ENCODE measurements at regions not wholly inside any gene's neighbourhood (a gene's known extent, or its start where the extent isn't known, plus 50 kb on each side); places are given as distances from the start of the nearest gene placed in this dataset.

DNA sequence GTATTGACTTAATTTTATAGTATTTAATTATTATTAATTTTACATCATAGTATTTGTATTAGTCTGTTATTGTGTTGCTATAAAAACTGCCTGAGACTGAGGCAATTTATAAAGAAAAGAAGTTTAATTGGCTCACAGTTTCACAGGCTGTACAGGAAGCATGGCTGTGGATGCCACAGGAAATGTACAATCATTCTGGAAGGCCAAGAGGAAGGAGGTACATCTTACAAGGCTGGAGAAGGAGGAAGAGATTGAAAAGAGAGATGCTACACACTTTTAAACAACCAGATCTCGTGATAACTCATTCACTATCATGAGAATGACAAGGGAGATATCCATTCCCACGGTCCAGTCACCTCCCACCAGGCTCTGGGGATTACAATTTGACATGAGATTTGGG, 2019.4 kb upstream of the PIK3C3 start:
- DNase-seq (ENCODE audit: low spot score), result no peak

- no peak for DNase-seq (ENCODE audit: low spot score)
These were observed 2036.2 kb upstream of the PIK3C3 start for GRCh38 chr18:39918847-39919246.

- no peak for DNase-seq (ENCODE audit: low spot score)
These were observed 2041.2 kb upstream of the PIK3C3 start for GRCh38 chr18:39913672-39914366.

DNA sequence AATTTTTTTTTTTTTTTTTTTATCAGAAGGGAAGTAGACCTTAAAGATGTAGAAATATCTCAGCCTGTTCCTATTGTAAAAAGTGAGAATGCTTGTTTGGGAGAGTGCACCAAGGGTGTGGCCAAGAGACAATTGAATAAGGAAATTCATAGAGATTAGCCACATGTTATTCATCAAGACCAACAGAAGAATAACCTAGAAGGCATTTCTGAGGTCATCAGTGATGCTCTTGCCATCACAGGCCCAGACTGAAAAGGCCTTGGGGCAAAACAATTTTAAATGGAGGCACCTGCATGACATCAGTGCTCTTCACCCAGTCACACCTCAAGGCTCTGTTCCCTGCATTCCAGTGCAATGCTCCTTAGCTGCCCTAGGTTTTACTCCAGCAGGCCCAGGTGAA, 2043.3 kb upstream of the PIK3C3 start:
- no peak for DNase-seq (ENCODE audit: low spot score)

DNA sequence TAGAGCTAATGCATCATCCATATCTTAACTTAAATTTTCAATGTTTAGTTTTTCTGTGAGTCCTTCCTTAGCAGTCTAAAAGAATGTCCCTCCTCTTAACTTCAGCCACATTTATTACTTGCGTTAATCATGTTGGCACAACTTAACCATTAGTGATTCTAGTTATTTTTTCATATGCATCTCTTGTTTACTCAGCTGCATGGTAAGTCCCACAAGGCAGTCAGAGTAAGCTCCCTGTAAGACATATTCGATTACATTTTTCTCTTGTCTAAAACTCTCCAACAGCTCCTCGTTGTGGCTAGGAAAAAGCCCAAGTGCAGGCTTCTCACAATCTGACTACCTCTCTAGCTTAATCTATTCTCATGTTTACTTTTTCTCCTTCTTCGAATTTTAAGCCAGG, 2045.3 kb upstream of the PIK3C3 start:
- no peak for DNase-seq (ENCODE audit: low spot score)

- no peak for DNase-seq (ENCODE audit: low spot score)
These were observed 2068.9 kb upstream of the PIK3C3 start for GRCh38 chr18:39886136-39886535.

- no peak for DNase-seq (ENCODE audit: low spot score)
These were observed 2082.4 kb upstream of the PIK3C3 start for GRCh38 chr18:39872651-39873050.

GRCh38 chr18:39871961-39872360, 2083.1 kb upstream of the PIK3C3 start:
- DNase-seq (ENCODE audit: low spot score), result no peak

DNA sequence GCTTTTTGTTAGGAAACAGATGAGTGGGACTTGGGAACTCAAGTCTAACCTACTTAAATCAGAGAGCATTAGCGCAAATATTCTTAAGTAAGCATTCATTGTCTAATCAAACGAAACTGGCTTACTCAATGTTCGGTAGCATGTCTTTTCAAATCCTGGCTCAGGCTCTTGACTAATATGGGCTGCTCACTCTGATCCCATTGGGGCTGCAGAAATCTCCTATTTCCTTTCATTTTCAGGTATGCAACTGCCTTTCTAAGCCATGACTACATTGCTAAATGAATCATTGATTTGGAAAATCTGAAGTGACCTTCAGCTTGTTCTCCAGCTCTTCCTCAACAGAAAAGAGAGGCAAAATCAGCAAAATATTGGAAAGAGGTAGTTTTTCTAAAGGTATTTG, 2084.4 kb upstream of the PIK3C3 start:
- no peak for DNase-seq (ENCODE audit: low spot score)

DNA sequence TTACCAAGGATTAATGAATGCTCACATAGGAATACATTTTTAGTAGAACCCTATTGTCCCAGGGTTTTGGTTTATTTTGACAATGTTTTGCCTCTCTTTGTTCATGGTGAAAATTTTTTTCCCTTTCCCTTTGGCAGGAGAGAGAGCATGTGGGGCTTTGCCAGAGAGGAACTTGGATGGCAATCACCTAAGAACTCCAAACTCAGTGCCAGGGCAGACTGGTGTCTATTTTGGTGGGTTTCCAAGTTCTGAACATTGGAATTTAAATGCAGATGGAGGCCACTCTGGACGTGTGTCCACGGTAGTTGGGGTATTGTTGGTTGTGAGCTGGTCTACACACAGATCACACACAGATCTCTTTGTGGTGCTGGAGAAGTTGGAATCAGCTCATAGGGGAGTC, 2091.1 kb upstream of the PIK3C3 start:
- DNase-seq (ENCODE audit: low spot score), result no peak

DNA sequence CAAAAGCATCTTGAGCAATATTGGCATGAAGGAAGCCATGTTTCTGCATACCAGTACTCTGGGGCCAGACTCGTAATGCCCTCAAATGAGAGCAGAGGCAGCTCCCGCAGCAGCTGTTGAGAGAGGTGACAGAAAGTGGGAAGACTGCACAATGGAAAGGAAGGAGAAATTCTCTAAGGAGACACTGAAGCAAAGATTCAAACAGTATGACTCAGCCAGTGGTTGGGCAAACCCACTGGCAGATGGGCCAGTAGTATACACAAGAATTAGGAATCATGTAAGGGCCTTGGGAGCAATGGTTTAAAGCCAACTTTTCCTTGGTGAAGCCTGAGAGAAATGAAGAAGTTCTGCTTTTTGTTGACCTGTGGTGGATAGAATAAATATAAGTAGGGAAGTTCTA, 2092.7 kb upstream of the PIK3C3 start:
- DNase-seq (ENCODE audit: low spot score), result no peak

- no peak for DNase-seq (ENCODE audit: low spot score)
These were observed 2100.7 kb upstream of the PIK3C3 start for GRCh38 chr18:39854291-39854690.

- no peak for DNase-seq (ENCODE audit: low spot score)
These were observed 2108.8 kb upstream of the PIK3C3 start for GRCh38 chr18:39846265-39846664.

- no peak for DNase-seq (ENCODE audit: low spot score)
These were observed 2109.4 kb upstream of the PIK3C3 start for GRCh38 chr18:39845631-39846030.

DNA sequence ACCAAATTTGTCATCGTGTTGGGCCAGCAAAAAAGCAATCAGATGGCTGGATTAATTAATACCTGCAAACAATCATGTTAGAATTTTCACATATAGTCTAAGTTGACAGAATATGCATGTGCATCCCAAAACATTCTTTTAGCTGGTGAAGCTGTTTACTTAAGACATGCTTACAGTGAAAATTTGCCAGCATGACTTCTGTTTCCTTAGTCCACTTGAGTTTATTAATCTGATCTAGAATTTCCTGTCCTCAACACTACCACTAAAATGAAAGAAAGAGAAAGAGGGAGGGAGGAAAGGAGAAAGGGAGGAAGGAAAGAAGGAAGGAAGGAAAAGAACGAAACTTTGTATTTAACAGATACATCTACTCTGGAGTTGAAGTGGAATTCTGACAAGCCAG, 2109.9 kb upstream of the PIK3C3 start:
- no peak for DNase-seq (ENCODE audit: low spot score)

DNA sequence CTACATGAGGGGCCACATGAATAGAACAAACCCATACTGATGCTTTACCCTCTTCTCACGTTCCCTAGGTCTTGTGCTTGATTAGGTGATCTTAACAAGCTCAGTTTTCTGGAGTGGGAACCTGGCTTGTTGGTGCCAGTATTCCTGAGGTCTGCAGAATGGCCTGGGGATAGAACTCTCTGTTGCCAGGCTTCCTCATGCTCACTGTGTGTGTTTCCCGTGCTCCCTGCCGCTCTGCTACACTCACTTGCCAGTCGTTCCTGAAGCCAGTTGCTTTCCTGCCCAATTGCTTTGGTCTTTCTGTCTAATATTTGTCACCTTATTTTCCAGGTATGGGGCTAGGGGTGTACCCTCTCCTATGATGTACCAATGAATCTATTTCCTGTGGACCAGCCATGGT, 2111.5 kb upstream of the PIK3C3 start:
- no peak for DNase-seq (ENCODE audit: low spot score)

- no peak for DNase-seq (ENCODE audit: low spot score)
These were observed 2112.6 kb upstream of the PIK3C3 start for GRCh38 chr18:39842366-39842914.

DNA sequence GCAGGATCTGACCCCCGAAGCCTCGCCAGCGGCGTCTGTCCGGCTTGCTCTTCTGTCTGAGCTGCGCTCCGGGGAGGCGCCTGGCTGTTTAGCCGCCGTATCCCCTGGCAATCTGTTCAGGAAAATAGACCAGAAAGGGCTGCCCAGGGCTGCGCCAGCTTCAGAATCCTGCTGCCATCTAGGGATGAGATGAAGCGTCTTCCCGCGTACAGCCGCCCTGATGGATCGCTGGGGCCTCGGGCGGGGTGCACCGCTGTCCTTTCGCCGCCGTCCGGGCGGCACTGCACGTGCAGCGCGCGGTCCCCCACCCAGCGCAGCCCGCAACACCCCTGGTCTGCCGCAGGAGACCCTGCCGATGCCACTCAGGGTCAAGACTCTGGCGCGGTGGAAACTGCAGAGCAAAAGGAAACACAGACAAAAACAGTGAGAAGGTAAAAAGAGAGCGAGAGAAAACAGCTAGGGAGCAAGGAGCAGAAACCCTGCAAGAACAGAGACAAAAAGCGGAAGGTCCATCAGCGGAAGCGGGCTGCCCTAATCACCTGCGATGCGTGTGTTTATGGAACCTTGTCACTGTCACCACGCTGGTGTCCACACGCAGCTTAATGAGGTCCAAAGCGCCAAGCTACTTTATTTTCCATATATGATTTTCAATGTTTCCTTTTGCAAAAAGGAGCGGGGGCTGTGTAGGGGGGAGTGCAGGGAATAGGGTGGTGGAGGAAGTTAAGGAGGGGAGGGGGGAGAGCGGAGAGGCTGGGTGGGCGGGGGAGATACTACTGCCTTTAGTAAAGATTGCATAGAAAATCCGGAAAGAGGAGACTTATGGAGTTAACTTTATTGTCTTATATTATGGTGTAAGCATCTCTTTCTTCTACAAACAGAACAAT, 2113.3 kb upstream of the PIK3C3 start:
- peak; percentile 69 for DNase-seq (ENCODE audit: low spot score)

DNA sequence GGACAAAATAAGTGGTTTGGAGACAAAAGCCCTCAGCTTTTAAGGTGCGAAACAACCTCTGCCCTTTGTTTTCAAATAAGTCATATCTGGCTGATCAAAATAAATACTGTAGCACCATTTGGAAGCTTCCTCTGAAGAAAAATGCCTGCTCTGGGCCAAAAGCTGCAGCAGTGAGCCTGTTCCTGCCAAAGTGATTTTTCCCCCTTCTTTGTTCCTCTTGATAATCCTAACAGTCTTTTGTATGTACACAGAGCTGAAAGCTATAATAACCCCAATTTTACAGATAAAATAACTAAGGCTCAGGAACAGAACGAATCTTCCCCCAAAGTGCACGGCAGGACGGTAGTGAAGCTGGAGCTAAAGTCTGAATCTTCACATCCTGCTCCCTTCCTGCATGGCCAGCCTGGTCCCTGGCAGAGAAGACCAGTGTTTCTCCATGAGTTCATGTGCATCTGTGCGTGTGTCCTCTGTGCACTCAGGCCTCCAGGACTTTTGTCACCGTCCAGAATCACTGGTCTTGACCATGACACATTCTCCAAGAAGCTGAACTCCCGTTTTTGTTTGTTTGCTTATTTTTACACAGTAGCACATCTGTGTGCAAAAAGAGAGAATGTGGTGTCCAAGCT, 2114.1 kb upstream of the PIK3C3 start:
- no peak for DNase-seq (ENCODE audit: low spot score)

DNA sequence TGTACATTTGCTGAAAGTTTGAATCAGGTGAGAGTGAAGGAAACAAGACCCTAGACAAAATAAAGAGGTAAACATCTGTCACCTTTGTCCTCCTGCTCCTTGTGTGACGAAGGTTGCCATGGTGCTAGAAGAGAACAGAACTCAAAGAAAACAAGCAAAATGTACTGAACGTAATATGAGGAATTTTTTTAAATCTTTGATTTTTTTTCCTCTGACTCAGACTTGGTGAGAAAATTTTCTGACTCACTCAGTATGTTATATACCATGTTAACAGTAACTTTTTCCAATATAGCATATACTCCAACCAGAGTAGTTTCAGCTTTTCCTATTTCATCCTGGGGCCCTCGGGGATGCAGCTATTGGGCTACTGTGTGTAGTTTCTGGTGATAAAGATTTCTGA, 2114.6 kb upstream of the PIK3C3 start:
- no peak for DNase-seq (ENCODE audit: low spot score)

DNA sequence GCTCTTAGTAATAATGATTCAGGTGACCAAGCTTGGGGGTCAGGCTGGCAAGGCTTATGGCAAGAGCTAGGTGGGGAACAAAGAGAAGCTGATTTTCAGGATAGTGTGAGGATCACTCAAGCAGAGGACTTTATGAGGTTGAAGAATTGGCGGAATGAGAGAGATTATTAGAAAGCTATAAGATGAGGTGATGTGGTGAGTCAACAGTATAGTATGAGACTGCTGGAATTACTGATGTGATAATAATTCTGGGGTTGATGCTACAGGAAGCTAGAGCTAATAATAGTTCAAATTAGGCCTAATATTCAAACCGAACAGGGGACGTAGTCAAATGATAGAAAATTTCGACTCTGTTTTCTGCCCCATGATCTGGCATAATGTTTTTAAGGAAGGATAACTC, 2115.3 kb upstream of the PIK3C3 start:
- DNase-seq (ENCODE audit: low spot score), result no peak

- DNase-seq (ENCODE audit: low spot score), result no peak
These were observed 2116.2 kb upstream of the PIK3C3 start for GRCh38 chr18:39838831-39839230.
